VCaP (cell line): ENCODE measurements at regions not wholly inside any gene's neighbourhood (a gene's known extent, or its start where the extent isn't known, plus 50 kb on each side); places are given as distances from the start of the nearest gene placed in this dataset.

Experiments
- H3K27ac ChIP-seq: fragments of 450-650 bp; 2 replicates; pipeline ENCODE4 v1.5.1; 2017
- CTCF ChIP-seq: fragments of 450-650 bp; conservative IDR thresholded peaks from 2 replicates; pipeline ENCODE4 v1.5.1; 2017; ENCODE audit warnings: mild to moderate bottlenecking, moderate library complexity

GRCh38 chr11:42012271-42012670, 552.8 kb upstream of the LRRC4C start:
- TF ChIP-seq CTCF: no peak
- no peak overlapping the region for H3K27ac ChIP-seq

GRCh38 chr11:42013656-42014201, 554.3 kb upstream of the LRRC4C start:
- no peak for TF ChIP-seq CTCF
- H3K27ac ChIP-seq: no peak overlapping the region

- H3K27ac ChIP-seq: no peak overlapping the region
- no peak for TF ChIP-seq CTCF
Observed at GRCh38 chr11:42021911-42022310, 562.5 kb upstream of the LRRC4C start.

- TF ChIP-seq CTCF: no peak
- no peak overlapping the region for H3K27ac ChIP-seq
Observed at GRCh38 chr11:42023267-42023666, 563.8 kb upstream of the LRRC4C start.

GRCh38 chr11:42025121-42025803, 565.8 kb upstream of the LRRC4C start:
- peak overlapping the region; percentile 52 for H3K27ac ChIP-seq
- TF ChIP-seq CTCF: no peak

- peak overlapping the region; percentile 18 for H3K27ac ChIP-seq
- TF ChIP-seq CTCF: no peak
Observed at GRCh38 chr11:42034826-42035225, 575.4 kb upstream of the LRRC4C start.

- no peak overlapping the region for H3K27ac ChIP-seq
- no peak for TF ChIP-seq CTCF
Observed at GRCh38 chr11:42036201-42036600, 576.7 kb upstream of the LRRC4C start.
